SK-N-SH treated with all-trans-retinoic acid at 6 μM for 48 hours (cell line): ENCODE measurements at regions not wholly inside any gene's neighbourhood (a gene's known extent, or its start where the extent isn't known, plus 50 kb on each side); places are given as distances from the start of the nearest gene placed in this dataset.

Source experiments
- CSDC2 ChIP-seq: fragments of 250-450 bp; sonication (Bioruptor Pico); IDR thresholded peaks from 2 replicates; pipeline ENCODE4 v1.5.0; 2020; ENCODE audit warnings: mild to moderate bottlenecking, moderate library complexity
- GLIS3 ChIP-seq: fragments of 250-450 bp; sonication (Bioruptor Pico); IDR thresholded peaks from 2 replicates; pipeline ENCODE4 v1.5.0; 2020; ENCODE audit warnings: mild to moderate bottlenecking, moderate library complexity
- RARB ChIP-seq: fragments of 250-450 bp; sonication (Bioruptor Pico); IDR thresholded peaks from 2 replicates; pipeline ENCODE4 v1.8.0; 2021; ENCODE audit warnings: mild to moderate bottlenecking, moderate library complexity
- ZFP3 ChIP-seq: fragments of 250-450 bp; sonication (Bioruptor Pico); IDR thresholded peaks from 2 replicates; pipeline ENCODE4 v1.5.0; 2020; ENCODE audit warnings: mild to moderate bottlenecking, moderate library complexity

- TF ChIP-seq ZFP3 (no peak), GLIS3 (CRISPR knock-in tag) (no peak), RARB (CRISPR knock-in tag) (no peak), CSDC2 (CRISPR knock-in tag) (no peak)
Measured at GRCh38 chr6:22353101-22353500, 56.3 kb upstream of the PRL start.
